ENCODE measurements at regions not wholly inside any gene's neighbourhood (a gene's known extent, or its start where the extent isn't known, plus 50 kb on each side); places are given as distances from the start of the nearest gene placed in this dataset.
"Not testable (repeated sequence)": the region's sequence is repeated elsewhere in the genome, so short reads cannot be mapped to it uniquely, and the experiment has no call there.

DNA sequence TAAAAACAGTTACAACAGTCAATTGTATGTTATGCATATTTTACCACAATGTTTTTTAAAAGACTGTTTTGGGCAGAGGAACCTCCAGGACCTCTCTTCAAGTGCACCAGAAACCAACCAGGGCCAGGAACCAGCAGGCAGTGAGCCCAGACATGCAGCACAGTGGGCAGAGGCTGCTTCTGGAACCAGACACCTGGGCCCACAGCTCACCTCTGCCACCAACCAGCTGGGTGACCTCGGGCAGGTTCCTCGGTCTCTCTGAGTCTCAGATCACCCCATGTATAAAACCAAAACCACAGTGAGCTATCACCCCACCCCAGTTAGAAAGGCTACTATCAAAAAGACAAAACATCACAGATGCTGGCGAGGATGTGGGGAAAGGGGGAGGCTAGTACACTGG lies 161.0 kb downstream of the C16orf95 start:
- DNase-seq (ENCODE audit: low spot score), result no peak

DNA sequence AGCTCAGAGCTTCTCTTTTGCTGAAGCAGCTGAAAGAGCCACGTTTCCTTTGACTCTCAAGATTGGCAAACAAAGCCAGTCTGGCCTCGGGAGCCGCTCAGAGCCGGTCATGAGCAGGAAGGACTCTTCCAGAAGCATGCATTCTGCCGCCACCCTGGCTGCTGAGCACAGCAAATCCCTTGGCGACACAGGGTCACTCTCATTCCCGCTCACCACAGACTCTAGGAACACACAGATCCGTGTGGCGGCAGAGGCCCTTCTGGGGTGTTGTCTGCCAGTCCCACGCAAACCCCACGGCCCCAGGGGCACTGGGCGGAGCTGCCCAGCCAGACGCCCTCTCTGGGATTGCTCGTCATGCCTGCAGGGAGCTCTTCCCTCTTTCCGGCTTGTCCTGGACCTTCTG lies 157.0 kb downstream of the C16orf95 start:
- no peak for DNase-seq (ENCODE audit: low spot score)

DNA sequence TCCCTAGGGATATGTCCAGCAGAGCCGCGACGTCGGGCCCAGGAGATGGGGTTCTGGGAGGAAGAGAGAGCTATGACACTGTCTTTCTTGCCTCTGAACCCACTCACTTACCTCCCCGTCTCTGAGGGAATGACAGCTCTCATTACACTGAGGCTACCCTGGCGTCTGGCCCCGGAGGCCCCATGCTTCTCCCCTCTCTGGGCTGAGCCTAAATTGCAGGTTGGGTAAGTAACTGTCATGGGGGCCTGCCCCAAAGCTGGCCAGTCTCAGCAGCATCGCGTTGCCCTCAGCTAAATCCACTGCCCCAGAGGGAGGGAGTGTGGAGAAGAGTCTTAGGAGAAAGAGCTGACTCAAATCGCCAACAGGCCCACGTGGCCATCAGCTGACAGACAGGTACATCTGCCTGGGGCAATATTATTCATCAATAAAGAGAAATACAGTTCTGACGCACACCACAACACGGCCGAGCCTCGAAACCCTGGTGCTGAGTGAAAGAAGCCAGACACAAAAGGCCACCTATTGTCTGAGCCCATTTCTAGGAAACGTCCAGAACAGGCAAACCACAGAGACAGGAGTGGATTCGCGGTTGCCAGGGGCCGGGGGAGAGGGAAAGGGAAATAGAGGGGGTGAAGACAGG lies 156.4 kb downstream of the C16orf95 start:
- no peak for DNase-seq (ENCODE audit: low spot score)

DNA sequence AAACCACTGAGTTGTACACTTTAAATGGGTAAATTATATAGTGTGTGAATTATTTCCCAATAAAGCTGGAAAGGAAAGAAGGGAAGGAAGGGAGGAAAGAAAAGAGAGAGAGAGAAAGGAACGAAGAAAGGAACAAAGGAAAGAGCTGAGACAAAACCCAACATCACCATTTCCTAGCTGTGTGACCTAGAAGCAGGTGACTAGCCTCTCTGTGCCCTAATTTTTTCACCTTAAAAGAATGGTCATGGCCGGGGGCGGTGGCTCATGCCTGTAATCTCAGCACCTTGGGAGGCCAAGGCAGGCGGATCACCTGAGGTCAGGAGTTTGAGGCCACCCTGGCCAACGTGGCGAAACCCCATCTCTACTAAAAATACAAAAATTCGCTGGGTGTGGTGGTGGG lies 155.8 kb downstream of the C16orf95 start:
- DNase-seq (ENCODE audit: low spot score), result not testable (repeated sequence)

DNA sequence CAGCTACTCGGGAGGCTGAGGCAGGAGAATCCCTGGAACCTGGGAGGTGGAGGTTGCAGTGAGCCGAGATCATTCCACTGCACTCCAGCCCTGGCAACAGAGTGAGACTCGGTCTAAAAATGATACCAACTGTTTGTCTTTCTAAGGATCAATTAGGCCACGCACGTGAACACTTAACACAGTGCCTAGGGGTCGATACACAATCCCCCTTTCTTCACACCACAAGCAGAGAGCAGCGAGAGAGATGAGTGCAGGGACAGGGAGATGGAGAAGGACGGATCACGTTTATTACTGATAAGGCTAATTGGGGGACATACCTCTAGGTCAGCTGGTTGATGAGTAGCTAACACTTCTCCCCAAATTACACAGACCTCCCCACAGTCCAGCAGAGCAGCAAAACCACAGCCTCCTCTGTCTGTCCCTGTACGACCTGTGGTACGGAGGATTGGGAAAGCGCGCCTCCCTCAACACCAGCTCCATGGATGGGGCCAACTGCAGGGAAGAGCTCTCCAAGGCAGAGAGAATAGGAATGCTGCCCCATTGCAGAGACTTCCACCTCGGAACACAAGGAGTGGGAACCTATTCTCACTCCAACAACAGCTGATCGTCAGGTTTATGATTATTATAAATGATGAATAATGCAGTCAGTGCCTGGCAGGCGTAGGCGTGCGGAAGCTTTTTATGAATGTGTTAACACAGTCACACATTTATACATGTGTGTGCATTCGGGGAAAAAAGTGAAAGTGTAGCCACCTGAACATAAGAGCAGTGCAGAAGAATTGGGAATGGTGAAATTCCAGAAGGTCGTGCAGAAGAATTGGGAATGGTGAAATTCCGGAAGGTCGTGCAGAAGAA lies 155.1 kb downstream of the C16orf95 start:
- no peak for DNase-seq (ENCODE audit: low spot score)

DNA sequence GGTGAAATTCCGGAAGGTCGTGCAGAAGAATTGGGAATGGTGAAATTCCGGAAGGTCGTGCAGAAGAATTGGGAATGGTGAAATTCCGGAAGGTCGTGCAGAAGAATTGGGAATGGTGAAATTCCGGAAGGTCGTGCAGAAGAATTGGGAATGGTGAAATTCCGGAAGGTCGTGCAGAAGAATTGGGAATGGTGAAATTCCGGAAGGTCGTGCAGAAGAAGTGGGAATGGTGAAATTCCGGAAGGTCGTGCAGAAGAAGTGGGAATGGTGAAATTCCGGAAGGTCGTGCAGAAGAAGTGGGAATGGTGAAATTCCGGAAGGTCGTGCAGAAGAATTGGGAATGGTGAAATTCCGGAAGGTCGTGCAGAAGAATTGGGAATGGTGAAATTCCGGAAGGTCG lies 154.4 kb downstream of the C16orf95 start:
- not testable (repeated sequence) for DNase-seq (ENCODE audit: low spot score)

DNA sequence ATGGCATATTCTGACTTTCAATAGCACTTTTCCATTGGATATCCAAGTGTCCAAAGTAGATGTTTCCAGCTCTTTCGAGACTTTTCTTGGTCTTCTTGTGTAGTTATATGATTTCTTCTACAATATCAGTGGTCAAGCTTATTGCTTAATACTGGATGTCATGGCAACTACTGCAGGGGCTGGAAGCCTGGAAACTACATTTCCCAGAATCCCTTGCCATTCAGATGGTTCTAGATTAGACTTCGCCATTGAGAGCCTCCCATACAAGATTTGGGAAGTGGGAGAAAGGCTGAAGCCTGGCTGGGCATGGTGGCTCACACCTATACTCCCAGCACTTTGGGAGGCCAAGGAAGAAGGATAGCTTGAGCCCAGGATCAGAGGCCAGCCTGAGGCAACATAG lies 153.6 kb downstream of the C16orf95 start:
- DNase-seq (ENCODE audit: low spot score), result no peak

DNA sequence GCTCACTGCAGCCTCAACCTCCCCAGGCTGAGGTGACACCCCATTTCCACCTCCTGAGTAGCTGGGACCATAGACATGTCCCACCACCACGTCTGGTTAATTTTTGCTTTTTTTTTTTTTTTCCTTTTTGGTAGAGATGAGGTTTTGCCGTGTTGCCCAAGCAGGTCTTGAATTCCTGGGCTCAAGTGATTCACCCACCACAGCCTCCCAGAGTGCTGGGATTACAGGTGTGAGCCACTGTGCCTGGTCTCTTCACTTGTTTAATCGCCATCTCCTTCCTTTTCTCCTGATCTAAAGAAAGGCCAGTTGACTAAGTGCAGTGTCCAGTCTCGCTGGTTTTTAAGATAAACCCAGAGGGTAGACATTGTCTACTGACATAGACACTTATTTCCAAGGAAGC lies 152.0 kb downstream of the C16orf95 start:
- DNase-seq (ENCODE audit: low spot score), result no peak

DNA sequence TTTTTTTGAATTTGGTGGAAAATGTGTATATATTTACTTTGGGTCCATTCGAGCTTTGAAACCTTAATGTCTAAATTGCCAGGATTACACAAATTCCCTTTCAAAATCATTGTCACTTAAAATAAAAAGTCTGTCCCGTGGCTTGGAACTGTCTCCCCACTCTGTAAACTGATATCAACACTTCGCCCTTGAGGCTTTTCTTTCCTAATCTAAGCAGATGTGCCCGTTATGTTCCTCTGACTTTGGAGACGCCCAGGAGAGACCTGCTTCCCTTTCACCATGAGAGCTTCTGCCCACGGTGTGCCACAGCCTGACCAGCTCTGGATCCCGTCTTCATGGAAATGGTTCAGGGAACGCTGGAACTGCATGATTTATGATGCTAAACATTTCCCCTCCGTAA lies 151.3 kb downstream of the C16orf95 start:
- no peak for DNase-seq (ENCODE audit: low spot score)

DNA sequence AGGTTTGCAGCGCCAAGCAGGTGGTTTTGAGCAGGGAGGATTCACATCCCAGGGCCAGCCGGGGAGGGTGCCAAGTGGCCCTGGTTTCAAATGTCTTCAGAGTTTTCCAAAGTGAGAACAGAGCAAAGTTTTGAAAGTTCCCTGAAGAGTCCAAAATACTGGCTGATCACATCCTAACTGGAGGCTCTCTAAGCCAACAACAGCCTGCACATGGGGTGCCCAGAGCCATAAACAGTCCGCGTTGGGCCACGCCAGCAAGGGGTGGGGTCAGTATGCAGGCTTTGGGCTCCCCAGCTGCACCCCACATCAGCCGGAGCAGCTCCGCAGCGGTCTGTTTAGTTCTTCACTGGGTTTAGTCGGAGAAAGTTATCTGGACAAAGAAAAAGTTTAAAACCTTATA lies 150.9 kb downstream of the C16orf95 start:
- DNase-seq (ENCODE audit: low spot score), result no peak

DNA sequence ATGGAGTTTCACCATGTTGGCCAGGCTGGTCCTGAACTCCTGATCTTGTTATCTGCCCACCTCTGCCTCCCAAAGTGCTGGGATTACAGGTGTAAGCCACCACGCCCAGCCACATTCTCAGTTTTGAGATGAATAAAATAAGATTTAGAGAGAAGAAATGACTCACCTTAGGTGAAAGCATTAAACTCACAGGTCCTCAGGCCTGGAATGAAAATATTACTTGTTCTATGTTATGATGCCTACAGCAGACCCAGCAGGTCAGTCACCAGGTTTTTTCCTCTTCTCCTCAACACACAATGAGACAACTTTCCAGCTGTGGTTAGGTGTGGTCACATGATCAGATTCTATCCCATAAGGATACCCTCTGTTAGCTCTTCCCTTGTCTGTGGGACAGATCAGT lies 150.3 kb downstream of the C16orf95 start:
- no peak for DNase-seq (ENCODE audit: low spot score)

DNA sequence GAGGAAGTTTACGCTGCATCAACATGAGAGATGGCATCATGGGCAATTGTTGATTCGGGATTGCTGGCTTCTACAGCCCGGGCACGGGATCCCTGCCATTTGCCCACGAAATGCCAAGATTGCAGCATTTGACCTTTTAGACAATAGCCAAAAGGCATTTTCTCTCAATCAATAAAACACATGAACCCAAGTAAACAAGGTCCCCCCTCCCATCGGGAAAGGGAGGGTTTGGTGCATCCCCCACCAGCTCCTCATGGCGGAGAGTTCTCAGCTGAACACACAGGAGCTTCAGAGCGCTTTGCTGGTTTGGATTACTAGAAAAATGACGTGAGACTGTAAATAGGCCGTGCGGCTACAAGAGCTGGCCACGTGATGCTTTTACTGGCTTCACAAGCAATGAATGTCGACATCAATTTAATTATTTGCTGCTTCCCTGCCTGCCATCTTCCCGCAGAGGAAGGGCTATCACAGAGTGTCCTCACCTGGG lies 147.6 kb downstream of the C16orf95 start:
- no peak for DNase-seq (ENCODE audit: low spot score)

DNA sequence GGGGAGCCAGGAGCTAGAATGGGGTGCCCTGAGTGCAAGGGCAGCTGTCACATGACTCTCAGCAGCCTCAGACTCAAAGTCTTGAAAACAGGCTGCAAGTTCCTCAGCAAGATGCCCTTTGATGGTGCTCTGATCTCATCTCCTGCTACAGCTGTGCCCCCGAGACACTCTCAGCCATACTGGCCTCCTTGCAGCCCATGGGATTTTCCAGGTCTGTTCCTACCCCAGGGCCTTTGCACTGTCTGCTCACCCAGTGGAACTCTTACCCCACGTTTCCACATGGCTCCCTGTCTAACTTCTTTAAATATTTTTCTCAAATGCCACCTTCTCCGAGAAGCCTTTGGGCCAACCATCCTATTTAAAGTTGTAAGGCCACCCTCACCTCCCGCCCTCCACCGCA lies 146.9 kb downstream of the C16orf95 start:
- DNase-seq (ENCODE audit: low spot score), result no peak

DNA sequence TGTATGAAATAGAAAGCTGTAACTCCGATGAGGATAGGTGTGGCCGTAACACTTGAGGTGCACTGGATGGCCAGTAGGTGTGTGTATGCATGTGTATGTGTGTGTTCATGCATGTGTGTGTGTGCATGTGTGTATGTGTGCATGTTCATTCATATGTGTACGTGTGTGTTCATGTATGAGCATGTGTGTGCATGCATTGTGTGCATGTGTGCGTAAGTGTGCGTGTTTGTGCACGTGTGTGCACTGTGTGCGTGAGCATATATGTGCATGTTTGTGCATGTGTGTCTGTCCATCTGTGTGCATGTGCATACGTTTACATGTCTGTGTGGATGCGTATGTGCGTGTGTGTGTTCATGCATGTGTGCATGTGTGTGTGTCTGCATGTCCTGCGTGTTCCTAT lies 145.5 kb downstream of the C16orf95 start:
- no peak for DNase-seq (ENCODE audit: low spot score)

DNA sequence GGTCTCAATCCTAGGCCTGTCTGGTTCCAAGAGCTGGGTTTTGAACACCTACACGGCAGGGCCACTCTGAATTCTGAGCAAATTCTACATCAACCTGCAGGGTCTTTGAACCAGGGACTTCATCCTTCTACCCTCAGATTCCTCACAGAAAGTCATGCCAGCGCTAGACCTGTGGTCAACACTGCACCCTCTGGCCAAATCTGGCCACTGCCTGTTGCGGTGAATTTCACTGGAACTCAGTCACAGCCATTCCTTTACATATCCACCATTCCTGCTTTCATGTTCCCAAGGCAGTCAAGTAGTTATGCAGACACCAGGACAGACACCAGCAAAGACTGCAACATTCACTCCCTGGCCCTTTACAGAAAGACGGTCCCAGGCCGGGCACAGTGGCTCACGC lies 144.6 kb downstream of the C16orf95 start:
- no peak for DNase-seq (ENCODE audit: low spot score)

DNA sequence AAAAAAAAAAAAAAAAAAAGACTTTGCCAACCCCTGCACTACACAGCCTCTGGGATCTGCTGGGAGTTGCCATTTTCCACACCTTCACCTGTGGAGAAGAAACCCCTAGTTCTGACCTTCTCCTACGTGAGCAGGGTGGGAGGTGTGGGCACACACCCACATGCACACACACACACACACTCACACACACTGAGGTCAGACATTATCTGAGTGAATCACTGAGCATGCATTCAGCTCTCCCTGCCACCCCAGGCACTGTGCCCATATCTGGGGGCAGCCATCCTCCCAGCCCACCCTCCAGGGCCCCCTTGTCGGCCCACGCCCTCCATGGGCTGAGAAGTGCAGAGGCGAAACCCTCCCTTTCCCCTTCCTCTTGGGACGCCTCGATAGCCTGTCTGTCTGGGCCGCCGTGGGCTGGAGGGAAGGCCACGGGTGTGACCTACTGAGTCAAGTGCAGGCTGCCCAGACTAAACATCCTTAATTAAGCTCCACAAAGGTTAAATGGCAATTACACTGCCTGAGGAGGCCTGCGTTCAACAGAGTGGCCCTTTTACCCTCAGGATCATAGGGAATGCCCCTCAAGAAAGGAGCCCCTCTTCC lies 143.8 kb downstream of the C16orf95 start:
- DNase-seq (ENCODE audit: low spot score), result no peak

DNA sequence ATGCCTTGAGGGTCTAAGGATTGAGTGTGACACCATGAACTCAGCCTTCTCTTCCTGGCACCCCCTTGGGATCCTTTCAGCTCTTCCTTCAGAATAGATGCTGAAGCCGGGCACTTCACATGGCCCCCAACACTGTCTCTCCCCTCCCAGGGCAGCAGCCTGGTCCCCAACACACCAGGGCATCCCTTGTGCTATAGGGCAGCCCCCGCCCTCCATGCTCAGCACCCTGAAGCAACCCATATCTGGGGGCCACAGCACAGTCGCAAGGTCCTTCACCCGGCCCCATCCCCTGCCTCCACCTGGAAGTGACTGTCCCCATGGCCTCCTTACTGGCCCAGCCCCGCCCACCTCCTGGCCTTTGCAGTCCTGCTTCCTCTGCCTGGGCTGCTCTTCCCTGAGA lies 143.1 kb downstream of the C16orf95 start:
- DNase-seq (ENCODE audit: low spot score), result no peak

DNA sequence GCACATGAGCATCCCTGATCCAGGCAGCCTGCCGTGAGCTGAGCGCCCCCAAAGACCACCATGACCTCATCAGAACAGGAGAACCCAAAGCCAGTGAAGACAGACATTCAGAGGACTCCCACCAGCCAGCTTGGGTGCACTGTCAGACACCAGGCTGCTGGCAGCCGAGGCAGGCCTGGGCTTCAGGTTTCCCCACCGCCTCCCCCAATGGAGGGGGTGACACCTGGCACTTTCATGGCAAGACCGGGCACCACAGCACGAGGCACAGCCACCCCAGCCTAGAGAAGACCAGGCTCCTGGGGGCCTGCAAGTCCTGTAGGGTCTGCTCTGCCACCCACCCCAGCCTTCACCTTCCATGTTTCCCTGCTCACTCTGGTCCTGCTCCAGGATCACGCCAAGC lies 140.5 kb downstream of the C16orf95 start:
- DNase-seq (ENCODE audit: low spot score), result no peak

DNA sequence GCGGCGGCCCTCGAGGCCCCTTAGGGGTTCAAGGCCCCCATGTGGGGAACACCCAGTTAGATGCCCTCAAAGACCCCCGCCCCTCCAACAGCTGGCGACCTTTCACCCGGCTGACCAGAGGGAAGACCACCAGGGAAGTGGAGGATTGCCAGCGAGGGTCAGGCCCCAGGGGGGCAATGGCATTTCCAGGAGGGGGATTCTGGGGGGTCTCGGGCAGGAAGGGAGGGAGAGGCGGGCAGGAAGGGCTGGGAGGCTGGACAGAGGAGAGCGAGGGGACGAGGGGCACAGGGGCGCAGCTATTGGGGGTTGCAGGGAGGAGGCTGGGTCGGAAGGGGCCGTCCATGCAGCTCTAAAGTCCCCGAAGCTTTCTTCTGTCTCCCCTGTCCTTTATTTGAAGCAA lies 139.5 kb downstream of the C16orf95 start:
- DNase-seq (ENCODE audit: low spot score), result no peak

DNA sequence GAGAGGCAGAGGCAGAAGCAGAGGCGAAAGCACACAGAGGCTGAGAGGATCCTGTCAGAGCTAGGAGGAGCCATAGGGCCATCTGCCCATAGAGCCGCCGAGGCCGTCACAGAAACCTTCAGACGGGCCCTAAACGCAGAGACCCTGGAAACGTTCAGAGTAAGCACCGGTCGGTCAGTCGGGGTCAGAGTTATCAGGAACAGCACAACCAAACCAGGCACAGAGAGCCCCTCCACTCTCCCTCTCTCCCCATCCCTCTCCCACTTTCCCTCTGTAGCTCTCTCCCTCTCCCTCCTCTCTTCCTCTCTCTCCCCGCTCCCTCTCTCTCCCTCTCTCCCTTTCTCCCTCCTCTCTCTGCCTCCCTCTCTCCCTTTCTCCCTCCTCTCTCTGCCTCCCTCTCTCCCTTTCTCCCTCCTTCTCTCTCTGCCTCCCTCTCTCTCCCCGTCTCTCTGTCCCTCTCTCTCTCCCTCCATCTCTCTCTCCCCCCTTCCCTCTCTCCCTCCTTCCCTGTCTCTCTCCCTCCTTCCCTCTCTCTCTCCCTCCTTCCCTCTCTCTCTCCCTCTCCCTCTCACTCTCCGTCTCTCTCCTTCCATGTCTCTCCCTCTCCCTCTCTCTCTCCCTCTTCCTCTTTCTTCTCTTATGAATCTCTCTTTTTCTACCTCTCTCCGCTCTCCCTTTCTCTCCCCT lies 138.9 kb downstream of the C16orf95 start:
- no peak for DNase-seq (ENCODE audit: low spot score)

DNA sequence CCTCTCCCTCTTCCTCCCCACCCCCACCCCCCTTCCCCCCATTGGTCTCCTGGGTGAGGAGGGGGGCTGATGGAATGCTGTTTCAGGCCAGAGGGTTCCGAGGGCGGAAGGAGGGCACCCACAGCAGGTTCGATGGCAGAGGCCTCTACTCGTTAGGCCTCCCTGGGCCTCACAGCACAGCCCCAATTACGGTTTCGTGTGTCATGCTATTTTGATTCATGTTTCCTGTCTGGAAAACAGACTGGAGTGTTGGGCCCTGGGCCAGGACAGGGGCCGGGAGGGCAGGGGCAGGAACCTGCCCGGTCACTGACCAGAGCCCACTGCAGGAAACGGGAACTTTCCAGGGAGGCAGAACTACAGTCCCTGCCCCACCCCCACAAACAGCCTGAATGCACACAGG lies 138.2 kb downstream of the C16orf95 start:
- DNase-seq (ENCODE audit: low spot score), result no peak

DNA sequence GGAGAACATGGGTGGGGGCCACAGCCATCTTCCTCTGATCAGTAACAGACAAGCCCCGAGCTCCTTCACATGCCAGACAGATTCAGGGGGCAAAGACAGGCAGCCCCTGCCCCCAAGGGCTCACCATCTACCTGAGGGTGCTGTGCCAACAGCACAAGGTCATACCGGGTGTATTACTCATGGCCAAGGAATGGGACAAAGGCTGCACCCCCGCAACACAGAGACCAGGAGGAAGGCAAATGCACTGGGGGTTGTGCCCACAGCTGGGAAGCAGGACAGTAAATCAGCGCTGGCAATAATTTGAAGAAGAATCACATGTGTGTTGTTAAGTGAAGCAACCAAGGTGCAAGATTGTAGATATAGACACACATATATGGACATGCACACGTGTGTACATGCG lies 137.1 kb downstream of the C16orf95 start:
- DNase-seq (ENCODE audit: low spot score), result no peak

DNA sequence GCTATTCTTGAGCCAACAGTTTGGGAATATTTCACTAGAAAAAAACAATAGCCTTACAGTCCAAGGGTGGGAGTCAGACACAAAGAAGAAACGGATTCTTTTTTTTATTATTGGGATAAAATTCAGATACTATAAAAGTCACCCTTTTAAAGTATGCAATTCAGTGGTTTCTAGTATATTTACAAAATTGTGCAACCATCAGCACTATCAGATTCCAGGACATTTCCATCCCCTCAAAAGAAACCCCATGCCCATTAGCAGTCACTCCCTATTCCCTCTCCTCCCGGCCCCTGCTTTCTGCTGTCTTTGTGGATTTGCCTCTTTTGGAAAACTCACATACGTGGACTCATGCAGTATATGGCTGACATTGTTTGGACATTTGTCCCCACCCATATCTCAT lies 134.4 kb downstream of the C16orf95 start:
- no peak for DNase-seq (ENCODE audit: low spot score)

Measured in AG08396 (cell line).